GM18951 (cell line): ENCODE measurements at regions not wholly inside any gene's neighbourhood (a gene's known extent, or its start where the extent isn't known, plus 50 kb on each side); places are given as distances from the start of the nearest gene placed in this dataset.

ENCODE experiments used
- POLR2A ChIP-seq: IDR thresholded peaks from 4 replicates; pipeline ENCODE4 v1.6.1; 2011; ENCODE audit warnings: mild to moderate bottlenecking; ENCODE audit not compliant: insufficient read length, insufficient read depth; ENCODE audit errors: extremely low read depth
- in situ Hi-C: fragments of 300-500 bp; cut with MboI; formaldehyde crosslinking; loops from one replicate; pipeline ENCODE4 v1.12.0; 2022; ENCODE audit warnings: low sequenced_read_pairs, mixed read lengths, inconsistent platforms; ENCODE audit not compliant: unreplicated experiment

DNA sequence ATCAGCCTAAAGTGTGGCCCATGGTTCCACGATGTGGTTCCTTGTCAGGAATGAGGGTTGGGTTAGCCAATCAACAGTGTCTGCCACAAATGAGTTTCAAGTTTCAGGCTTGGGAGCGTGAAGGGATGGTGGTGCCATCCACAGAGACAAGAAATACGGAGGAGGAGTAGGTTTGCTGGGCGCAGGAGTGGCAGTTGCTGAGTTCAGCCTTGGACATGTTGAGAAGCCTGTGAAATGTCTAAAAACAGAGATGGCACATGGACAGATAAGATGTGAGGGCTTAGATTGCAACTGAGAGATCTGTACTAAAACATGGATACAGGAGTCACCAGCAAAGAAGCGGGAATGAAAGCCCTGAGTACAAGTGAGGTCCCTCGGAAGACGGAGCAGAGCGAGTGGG lies 481.0 kb downstream of the BCOR start:
- TF ChIP-seq POLR2A, result no peak
- in situ Hi-C loops, result no loop called here

- in situ Hi-C loops, result no loop called here
- no peak for TF ChIP-seq POLR2A
Observed at GRCh38 chrX:39618178-39618577, 479.6 kb downstream of the BCOR start.

DNA sequence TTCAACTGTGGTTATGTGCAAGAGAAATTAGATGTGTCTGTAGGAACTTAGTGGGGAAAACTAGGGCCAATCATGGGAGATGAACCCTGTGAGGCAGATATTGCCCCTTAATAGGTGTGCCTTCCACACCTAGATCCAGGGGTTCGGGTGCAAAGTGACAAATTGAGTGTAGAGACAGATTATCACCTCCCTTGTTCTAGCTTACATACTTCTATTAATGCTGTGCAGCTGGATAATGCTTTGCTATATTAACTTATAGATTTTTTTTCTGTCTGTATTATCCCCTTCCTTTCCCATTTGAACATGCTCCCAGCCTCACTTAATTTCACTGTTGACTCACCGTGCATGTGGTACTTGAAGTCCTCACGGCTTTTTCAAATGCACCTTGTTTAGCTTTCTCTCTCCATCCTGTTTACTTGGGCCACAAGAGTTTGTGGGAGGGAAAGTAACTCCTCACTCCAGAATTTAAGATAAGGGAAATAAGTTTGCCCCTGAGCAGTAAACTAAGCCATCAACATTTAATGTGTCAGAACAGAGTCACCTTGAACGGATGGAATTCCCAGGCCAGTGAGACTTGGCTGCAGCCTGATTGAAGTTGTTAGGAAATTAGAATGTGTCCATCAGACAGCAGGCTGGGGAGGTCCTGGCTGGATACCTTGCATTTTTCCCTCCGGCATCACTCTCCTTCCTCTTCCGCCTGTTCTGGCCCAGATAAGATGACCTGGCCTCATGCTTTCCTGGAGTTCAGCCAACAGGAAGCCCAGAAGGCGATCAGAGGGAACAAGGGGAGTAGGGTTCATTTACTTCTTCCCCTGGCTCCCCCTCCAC lies 478.4 kb downstream of the BCOR start:
- in situ Hi-C loops, result no loop called here
- TF ChIP-seq POLR2A, result no peak

DNA sequence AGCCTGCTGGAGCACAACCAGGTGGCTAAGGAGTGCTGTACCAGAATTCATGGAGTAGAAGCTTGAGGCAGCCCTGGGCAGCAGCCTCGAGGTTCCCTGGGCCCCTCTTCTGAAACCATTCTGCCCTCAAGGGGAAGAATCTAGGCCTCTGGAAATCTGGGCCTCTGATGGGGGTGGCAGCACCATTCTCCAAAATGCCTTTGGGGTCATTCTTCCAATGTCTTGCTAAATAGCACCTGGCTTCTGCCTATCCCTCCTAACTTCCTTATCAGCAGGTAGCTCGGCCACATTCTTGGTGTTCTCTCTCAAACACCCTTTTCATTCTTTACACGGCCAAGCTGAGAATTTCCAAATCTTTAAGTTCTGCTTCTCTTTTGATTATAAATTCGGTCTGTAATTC lies 473.6 kb downstream of the BCOR start:
- TF ChIP-seq POLR2A, result no peak
- in situ Hi-C loops, result no loop called here

GRCh38 chrX:39625810-39626209 lies 471.9 kb downstream of the BCOR start:
- in situ Hi-C loops, result no loop called here
- TF ChIP-seq POLR2A, result no peak

- in situ Hi-C loops, result no loop called here
- TF ChIP-seq POLR2A, result no peak
Observed at GRCh38 chrX:39626749-39627148, 471.0 kb downstream of the BCOR start.

DNA sequence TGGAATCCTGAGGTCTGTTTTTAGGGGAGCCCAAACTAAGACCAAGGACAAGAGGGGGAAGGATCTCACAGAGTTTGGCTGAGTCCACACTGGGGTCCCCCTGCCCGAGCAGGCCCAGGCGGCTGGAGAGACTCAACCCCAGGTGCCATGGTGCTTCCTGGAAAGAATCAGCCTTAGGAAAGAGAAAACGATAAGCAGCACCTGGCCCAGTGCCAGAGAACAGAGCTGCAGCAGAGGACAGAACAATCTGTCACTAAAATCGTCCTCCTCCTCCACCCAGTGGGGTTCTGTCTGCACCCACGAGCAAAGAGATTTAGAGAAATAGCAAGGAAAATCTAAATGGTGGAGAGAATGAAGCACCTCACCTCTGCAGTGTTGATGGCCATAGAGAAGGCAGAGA lies 470.5 kb downstream of the BCOR start:
- no peak for TF ChIP-seq POLR2A

DNA sequence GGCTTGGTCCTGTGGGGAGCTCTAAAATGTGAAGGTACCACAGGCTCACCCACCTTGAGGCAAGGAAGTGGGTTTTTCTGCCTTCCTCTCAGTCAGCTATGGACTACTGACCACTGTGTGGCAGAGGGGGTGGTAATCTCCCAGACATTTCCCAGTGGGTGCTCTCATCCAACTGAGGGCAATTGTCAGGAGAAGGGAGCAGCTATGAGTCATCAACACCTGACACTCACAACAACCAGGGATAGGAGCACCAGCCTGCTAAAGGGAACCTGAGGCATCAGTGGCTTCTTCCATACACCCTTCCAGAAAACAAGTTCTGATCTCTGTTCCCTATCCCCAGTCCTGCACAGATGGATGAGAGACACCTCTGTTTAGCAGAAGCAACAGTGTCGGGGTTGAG lies 468.8 kb downstream of the BCOR start:
- no peak for TF ChIP-seq POLR2A
- in situ Hi-C loops, result no loop called here

More for the DNA sequence above, 470.5 kb downstream of the BCOR start:
- in situ Hi-C loops, result no loop called here

DNA sequence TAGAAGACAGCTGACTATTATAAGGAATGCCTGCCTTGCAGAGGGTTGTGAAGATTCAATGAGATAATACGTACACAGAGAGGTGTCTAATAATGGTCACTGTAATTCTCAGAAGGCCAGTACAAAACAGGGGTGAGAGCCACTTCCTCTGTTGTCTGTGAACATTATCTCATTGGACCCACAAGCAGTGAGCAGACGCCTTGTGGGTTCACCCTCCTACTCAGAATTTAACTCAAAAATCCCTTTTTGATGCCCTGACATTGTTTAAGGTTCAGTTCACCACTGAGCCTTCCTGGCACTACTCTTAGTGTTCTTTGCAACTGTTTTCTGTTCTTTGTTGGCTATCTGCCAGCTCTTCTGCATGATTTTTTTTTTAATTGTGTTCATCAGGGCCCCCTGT lies 467.4 kb downstream of the BCOR start:
- in situ Hi-C loops, result no loop called here
- TF ChIP-seq POLR2A, result no peak

GRCh38 chrX:39631276-39632229 lies 466.2 kb downstream of the BCOR start:
- in situ Hi-C loops, result no loop called here
- no peak for TF ChIP-seq POLR2A

- in situ Hi-C loops, result no loop called here
- TF ChIP-seq POLR2A, result no peak
Observed at GRCh38 chrX:39633293-39633692, 464.5 kb downstream of the BCOR start.

- in situ Hi-C loops, result no loop called here
- TF ChIP-seq POLR2A, result no peak
Observed at GRCh38 chrX:39636481-39636880, 461.3 kb downstream of the BCOR start.

DNA sequence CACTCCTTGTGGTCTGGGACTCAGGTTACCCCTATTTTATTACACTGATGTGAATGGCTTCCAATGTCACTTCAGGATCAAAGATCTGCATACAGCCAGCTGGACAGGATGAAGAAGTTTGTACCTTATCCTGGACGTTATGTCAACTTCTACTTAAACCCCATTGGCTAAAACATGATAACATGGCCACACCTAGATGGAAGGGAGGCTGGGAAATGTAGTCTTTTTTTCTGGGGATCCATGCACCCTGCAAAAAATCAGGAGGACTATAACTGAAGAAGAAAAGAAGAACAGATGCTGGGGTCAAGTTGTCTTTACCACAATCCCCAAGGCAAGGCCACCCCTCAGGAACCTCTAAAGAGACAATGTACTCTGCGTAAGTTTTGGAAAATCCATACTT lies 459.2 kb downstream of the BCOR start:
- in situ Hi-C loops, result no loop called here
- TF ChIP-seq POLR2A, result no peak
